ENCODE measurements at regions not wholly inside any gene's neighbourhood (a gene's known extent, or its start where the extent isn't known, plus 50 kb on each side); places are given as distances from the start of the nearest gene placed in this dataset.

DNA sequence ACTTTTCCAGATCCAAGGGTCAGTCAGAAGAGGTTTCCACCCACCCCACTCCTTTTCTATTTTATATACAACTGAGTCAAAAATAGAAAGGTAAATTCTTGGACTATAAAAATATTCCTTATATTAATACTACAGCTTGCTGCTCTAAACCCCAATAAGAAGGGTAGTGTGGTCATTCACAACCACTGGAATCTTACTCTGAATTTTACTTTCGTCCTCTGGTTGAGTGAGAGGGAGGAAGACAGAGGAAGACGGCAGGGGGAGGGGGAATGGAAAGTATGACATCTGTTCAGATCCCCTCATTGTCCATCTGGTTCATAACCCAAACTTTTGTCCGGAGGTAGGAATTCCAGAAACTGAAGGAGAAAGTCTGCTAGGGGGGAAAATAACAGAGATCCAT, 67.2 kb downstream of the MAF start:
- TF ChIP-seq, protein P1, sequence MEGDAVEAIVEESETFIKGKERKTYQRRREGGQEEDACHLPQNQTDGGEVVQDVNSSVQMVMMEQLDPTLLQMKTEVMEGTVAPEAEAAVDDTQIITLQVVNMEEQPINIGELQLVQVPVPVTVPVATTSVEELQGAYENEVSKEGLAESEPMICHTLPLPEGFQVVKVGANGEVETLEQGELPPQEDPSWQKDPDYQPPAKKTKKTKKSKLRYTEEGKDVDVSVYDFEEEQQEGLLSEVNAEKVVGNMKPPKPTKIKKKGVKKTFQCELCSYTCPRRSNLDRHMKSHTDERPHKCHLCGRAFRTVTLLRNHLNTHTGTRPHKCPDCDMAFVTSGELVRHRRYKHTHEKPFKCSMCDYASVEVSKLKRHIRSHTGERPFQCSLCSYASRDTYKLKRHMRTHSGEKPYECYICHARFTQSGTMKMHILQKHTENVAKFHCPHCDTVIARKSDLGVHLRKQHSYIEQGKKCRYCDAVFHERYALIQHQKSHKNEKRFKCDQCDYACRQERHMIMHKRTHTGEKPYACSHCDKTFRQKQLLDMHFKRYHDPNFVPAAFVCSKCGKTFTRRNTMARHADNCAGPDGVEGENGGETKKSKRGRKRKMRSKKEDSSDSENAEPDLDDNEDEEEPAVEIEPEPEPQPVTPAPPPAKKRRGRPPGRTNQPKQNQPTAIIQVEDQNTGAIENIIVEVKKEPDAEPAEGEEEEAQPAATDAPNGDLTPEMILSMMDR (IDR thresholded peaks at IDR 0.05) = no peak
- TF ChIP-seq, protein P2, sequence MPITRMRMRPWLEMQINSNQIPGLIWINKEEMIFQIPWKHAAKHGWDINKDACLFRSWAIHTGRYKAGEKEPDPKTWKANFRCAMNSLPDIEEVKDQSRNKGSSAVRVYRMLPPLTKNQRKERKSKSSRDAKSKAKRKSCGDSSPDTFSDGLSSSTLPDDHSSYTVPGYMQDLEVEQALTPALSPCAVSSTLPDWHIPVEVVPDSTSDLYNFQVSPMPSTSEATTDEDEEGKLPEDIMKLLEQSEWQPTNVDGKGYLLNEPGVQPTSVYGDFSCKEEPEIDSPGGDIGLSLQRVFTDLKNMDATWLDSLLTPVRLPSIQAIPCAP (CRISPR knock-in tag; IDR thresholded peaks at IDR 0.05) = no peak
